HepG2 (cell line): ENCODE measurements at regions not wholly inside any gene's neighbourhood (a gene's known extent, or its start where the extent isn't known, plus 50 kb on each side); places are given as distances from the start of the nearest gene placed in this dataset.

Experiments used
- ATAC-seq: fragments of 200-7000 bp; cut with Tn5 transposase; 3 replicates; pipeline ENCODE4 v1.9.1; 2020; ENCODE audit warnings: mild to moderate bottlenecking, moderate library complexity
- BruUV-seq: library from RNA; stranded (reverse); fragments of 400-500 nt; replicated peaks from 2 replicates; lab custom pipeline; 2021; lab: Mats Ljungman, UMichigan
- CTCF ChIA-PET: fragments of 300-600 bp; formaldehyde crosslinking; extraction: SDS; loops from one replicate; lab custom pipeline; 2021; ENCODE audit warnings: low total read pairs, inconsistent platforms, low intra/inter-chr PET ratio; lab: Yijun Ruan, JAX
- POLR2A ChIA-PET: fragments of 350-600 bp; sonication (Branson Sonifier 250); formaldehyde crosslinking; loops from one replicate; lab custom pipeline; 2020; ENCODE audit warnings: antibody characterized with exemption, inconsistent platforms; lab: Yijun Ruan, JAX
- DNase-seq: peaks from one replicate; pipeline ENCODE4 v3.0.0-alpha.2; 2015; ENCODE audit warnings: low spot score
- FAIRE-seq: peaks from 3 replicates; lab custom pipeline; 2011; peaks lifted over from hg19 to GRCh38; lab: Jason Lieb, UNC
- H2AFZ ChIP-seq: one replicate; pipeline ENCODE4 v1.6.1; 2011; ENCODE audit warnings: low read length, inconsistent platforms
- H3K27ac ChIP-seq: fragments of 300-600 bp; 3 replicates; pipeline ENCODE4 v1.8.0; 2011; ENCODE audit warnings: mixed run types, mild to moderate bottlenecking, mixed read lengths, low read length, inconsistent platforms; ENCODE audit not compliant: insufficient read depth; ENCODE audit errors: extremely low read length
- H3K27me3 ChIP-seq, 2 experiments: fragments of 200-600 bp in 1 of 2; 2 replicates in 1 of 2; 3 replicates in 1 of 2; pipeline versions ENCODE4 v1.6.0 to v1.8.0; 2011; ENCODE audit warnings: low read length in 2 of 2, mild to moderate bottlenecking in 2 of 2, moderate library complexity in 2 of 2, inconsistent platforms in 1 of 2; ENCODE audit not compliant: insufficient read depth in 2 of 2, control insufficient read depth in 1 of 2
- H3K36me3 ChIP-seq, 2 experiments: fragments of 200-600 bp in 1 of 2; replicated peaks in 1 of 2; 2 replicates in 1 of 2; 3 replicates in 1 of 2; pipeline versions ENCODE4 v1.5.1 to v1.8.0; 2011; ENCODE audit warnings: low read length in 2 of 2, inconsistent platforms in 1 of 2; ENCODE audit not compliant: insufficient read depth in 2 of 2, control insufficient read depth in 1 of 2
- H3K4me1 ChIP-seq: 2 replicates; pipeline ENCODE4 v1.5.1; 2012; ENCODE audit warnings: low read length, inconsistent platforms; ENCODE audit not compliant: insufficient read depth
- H3K4me2 ChIP-seq: 2 replicates; pipeline ENCODE4 v1.6.0; 2011; ENCODE audit warnings: low read depth, low read length, inconsistent platforms
- H3K4me3 ChIP-seq, 3 experiments: fragments of 200-600 bp in 1 of 3; sonication (generic), shearing (Covaris generic) in 1 of 3; replicated peaks in 1 of 3; 2 replicates each; pipeline ENCODE4 v1.5.1; 2011 to 2016; ENCODE audit warnings: low read length in 3 of 3, inconsistent platforms in 2 of 3, low read depth in 2 of 3, mild to moderate bottlenecking in 2 of 3, control low read depth in 1 of 3, mixed read lengths in 1 of 3; ENCODE audit not compliant: insufficient read depth in 1 of 3
- H3K79me2 ChIP-seq: one replicate; pipeline ENCODE4 v1.6.1; 2011; ENCODE audit warnings: low read length, inconsistent platforms; ENCODE audit not compliant: insufficient read depth
- H3K9ac ChIP-seq: 2 replicates; pipeline ENCODE4 v1.6.0; 2011; ENCODE audit warnings: mild to moderate bottlenecking, low read depth, low read length, inconsistent platforms; ENCODE audit not compliant: insufficient read depth
- H3K9me3 ChIP-seq: 2 replicates; pipeline ENCODE4 v1.5.1; 2012; ENCODE audit warnings: mild to moderate bottlenecking, low read length
- H4K20me1 ChIP-seq: 2 replicates; pipeline ENCODE4 v1.6.0; 2011; ENCODE audit warnings: inconsistent platforms, mild to moderate bottlenecking, low read length, moderate library complexity; ENCODE audit not compliant: insufficient read depth
- CC2D1A ChIP-seq: sonication (generic); formaldehyde crosslinking; IDR thresholded peaks from 2 replicates; pipeline ENCODE4 v1.8.1; 2023; ENCODE audit warnings: mild to moderate bottlenecking, missing genetic modification reagents
- CHD4 ChIP-seq: fragments of 200-600 bp; sonication (generic); IDR thresholded peaks from 2 replicates; pipeline ENCODE4 v1.7.0; 2017; ENCODE audit warnings: mild to moderate bottlenecking, low read length, borderline replicate concordance
- HIVEP1 ChIP-seq: sonication (generic); formaldehyde crosslinking; IDR thresholded peaks from 2 replicates; pipeline ENCODE4 v1.4.0; 2020; ENCODE audit warnings: mild to moderate bottlenecking, missing genetic modification reagents
- KLF6 ChIP-seq: IDR thresholded peaks from 2 replicates; pipeline ENCODE4 v1.8.0; 2016; ENCODE audit warnings: missing biosample characterization, missing genetic modification reagents
- PHF20 ChIP-seq: sonication (generic); formaldehyde crosslinking; IDR thresholded peaks from 2 replicates; pipeline ENCODE4 v1.5.0; 2020; ENCODE audit warnings: mild to moderate bottlenecking, missing genetic modification reagents
- RFX3 ChIP-seq: IDR thresholded peaks from 2 replicates; pipeline ENCODE4 v1.6.1; 2016; ENCODE audit warnings: missing biosample characterization, missing genetic modification reagents
- THAP11 ChIP-seq: IDR thresholded peaks from 2 replicates; pipeline ENCODE4 v1.6.1; 2016; ENCODE audit warnings: missing biosample characterization, missing genetic modification reagents
- ZNF383 ChIP-seq: sonication (generic); formaldehyde crosslinking; IDR thresholded peaks from 2 replicates; pipeline ENCODE4 v1.4.0; 2020; ENCODE audit warnings: missing genetic modification reagents, mild to moderate bottlenecking, borderline replicate concordance
- ZNF749 ChIP-seq: sonication (generic); formaldehyde crosslinking; IDR thresholded peaks from 2 replicates; pipeline ENCODE4 v1.8.0; 2022; ENCODE audit warnings: mild to moderate bottlenecking, missing genetic modification reagents, moderate library complexity, borderline replicate concordance
- ZNF777 ChIP-seq: sonication (generic); formaldehyde crosslinking; IDR thresholded peaks from 2 replicates; pipeline ENCODE4 v1.4.0; 2020; ENCODE audit warnings: missing genetic modification reagents
- ZSCAN21 ChIP-seq: sonication (generic); formaldehyde crosslinking; IDR thresholded peaks from 2 replicates; pipeline ENCODE4 v1.8.0; 2022; ENCODE audit warnings: mild to moderate bottlenecking, missing genetic modification reagents, moderate library complexity, borderline replicate concordance
- ZSCAN22 ChIP-seq: sonication (generic); formaldehyde crosslinking; IDR thresholded peaks from 2 replicates; pipeline ENCODE4 v1.4.0; 2020; ENCODE audit warnings: mild to moderate bottlenecking, missing genetic modification reagents
- WGBS: methylation state at CpG from one replicate; pipeline ENCODE4 v1.1.6; 2017; ENCODE audit warnings: low lambda C conversion rate; 5-methylcytosine and 5-hydroxymethylcytosine counted together
- in situ Hi-C: cut with HindIII; loops from 2 replicates; pipeline ENCODE4 v1.10.0; 2017; ENCODE audit warnings: low pct_unique_long_range_greater_than_20kb; ENCODE audit not compliant: extremely low pct_ligation_motif_present
- intact Hi-C: fragments of 100-400 bp; cut with micrococcal nuclease; formaldehyde crosslinking; loops from one replicate; pipeline ENCODE4 v1.10.0; 2022; ENCODE audit not compliant: unreplicated experiment
- TF ChIP-seq, protein P1 (sequence below): sonication (generic); formaldehyde crosslinking; IDR thresholded peaks from 2 replicates; pipeline ENCODE4 v1.4.0; 2020; ENCODE audit warnings: mild to moderate bottlenecking, low read depth, missing genetic modification reagents
- TF ChIP-seq, protein P2 (sequence below): sonication (generic); formaldehyde crosslinking; IDR thresholded peaks from 2 replicates; pipeline ENCODE4 v1.5.1; 2020; ENCODE audit warnings: mild to moderate bottlenecking, missing genetic modification reagents, moderate library complexity
- TF ChIP-seq, protein P3 (sequence below): sonication (generic); formaldehyde crosslinking; conservative IDR thresholded peaks from 2 replicates; pipeline ENCODE4 v1.8.1; 2023; ENCODE audit warnings: missing genetic modification reagents

DNA sequence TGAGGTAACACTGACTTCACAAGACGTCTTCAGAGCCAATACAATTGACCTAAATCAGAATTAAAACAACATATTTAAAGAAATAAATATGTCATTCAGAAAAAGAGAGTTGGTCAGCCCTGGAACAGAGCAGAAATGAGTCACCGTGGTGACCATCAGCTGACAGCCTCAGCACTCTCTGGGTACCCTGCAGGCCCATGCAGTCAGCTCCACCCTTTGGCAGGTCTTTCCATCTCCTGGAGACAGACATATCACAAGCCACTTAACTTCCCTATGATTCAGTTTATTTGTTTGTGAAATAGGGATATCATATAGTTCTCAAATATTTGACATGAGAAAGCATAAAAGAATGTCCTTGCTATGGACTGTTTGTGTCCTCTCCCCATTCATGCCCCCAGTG is 151.6 kb upstream of the MEF2C start:
- no TSS peak for BruUV-seq
- H3K4me3 ChIP-seq: no peak overlapping the region
- H3K79me2 ChIP-seq: no peaks in the 10 kb centered on the region
- H3K9me3 ChIP-seq: 0 out of 2 replicates have a peak, but pooled peaks cover 4% of the 10 kb centered on the region
- no peaks in the 10 kb centered on the region for H4K20me1 ChIP-seq
- FAIRE-seq (no peak), ATAC-seq (no peak), DNase-seq (no peak)
- H3K27ac ChIP-seq: no peak overlapping the region
- no peak overlapping the region for H3K4me2 ChIP-seq
- POLR2A ChIA-PET: no interaction called here
- intact Hi-C loops: no loop called here
- H3K36me3 ChIP-seq: no peaks in the 10 kb centered on the region
- no peaks in the 10 kb centered on the region for H3K27me3 ChIP-seq
- 0% methylated on average over 2 of the region's 2 CpGs for WGBS
- no peak for TF ChIP-seq ZNF383
- TF ChIP-seq KLF6 (CRISPR knock-in tag): no peak
- no peak for TF ChIP-seq RFX3
- TF ChIP-seq ZNF777 (CRISPR knock-in tag): no peak
- TF ChIP-seq ZSCAN21 (CRISPR knock-in tag): no peak
- TF ChIP-seq HIVEP1 (CRISPR knock-in tag): no peak
- TF ChIP-seq ZSCAN22 (CRISPR knock-in tag): no peak
- TF ChIP-seq, protein P1, sequence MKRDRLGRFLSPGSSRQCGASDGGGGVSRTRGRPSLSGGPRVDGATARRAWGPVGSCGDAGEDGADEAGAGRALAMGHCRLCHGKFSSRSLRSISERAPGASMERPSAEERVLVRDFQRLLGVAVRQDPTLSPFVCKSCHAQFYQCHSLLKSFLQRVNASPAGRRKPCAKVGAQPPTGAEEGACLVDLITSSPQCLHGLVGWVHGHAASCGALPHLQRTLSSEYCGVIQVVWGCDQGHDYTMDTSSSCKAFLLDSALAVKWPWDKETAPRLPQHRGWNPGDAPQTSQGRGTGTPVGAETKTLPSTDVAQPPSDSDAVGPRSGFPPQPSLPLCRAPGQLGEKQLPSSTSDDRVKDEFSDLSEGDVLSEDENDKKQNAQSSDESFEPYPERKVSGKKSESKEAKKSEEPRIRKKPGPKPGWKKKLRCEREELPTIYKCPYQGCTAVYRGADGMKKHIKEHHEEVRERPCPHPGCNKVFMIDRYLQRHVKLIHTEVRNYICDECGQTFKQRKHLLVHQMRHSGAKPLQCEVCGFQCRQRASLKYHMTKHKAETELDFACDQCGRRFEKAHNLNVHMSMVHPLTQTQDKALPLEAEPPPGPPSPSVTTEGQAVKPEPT: no peak
- no peak overlapping the region for H3K9ac ChIP-seq
- H3K4me1 ChIP-seq: no peaks in the 10 kb centered on the region
- CTCF ChIA-PET: no interaction called here
- in situ Hi-C loops: no loop called here
- no peak overlapping the region for H2AFZ ChIP-seq

DNA sequence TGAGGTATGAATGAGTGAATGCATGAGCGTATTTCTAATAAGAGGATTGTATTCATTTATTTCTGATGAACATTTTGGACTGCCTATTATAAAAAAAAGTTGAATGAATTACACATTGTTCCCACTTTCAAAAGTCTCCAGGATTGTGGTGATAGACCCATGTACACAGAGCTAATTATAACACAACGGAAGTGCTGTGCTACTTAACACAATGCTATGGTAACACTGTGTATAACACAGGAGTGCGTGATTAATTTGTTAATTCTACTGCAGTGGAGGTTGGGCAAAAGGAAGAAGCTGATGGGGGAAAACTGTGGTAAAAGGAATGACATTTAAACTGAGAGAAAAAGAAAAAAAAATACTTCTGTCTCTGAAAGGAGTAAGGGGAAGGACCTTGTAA is 147.8 kb upstream of the MEF2C start:
- in situ Hi-C loops (no loop called here), intact Hi-C loops (no loop called here)
- no TSS peak for BruUV-seq
- Histone ChIP-seq H4K20me1 (no peaks in the 10 kb centered on the region), H3K4me2 (no peak overlapping the region), H3K9ac (no peak overlapping the region), H3K4me3 (no peak overlapping the region), H3K27ac (no peak overlapping the region), H3K36me3 (no peaks in the 10 kb centered on the region), H3K79me2 (no peaks in the 10 kb centered on the region), H3K4me1 (no peaks in the 10 kb centered on the region), H3K9me3 (peaks cover 6% of the 10 kb centered on the region), H3K27me3 (no peaks in the 10 kb centered on the region), H2AFZ (no peak overlapping the region)
- ChIA-PET CTCF (no interaction called here), POLR2A (no interaction called here)
- no peak for DNase-seq
- FAIRE-seq: no peak
- TF ChIP-seq, protein P2, sequence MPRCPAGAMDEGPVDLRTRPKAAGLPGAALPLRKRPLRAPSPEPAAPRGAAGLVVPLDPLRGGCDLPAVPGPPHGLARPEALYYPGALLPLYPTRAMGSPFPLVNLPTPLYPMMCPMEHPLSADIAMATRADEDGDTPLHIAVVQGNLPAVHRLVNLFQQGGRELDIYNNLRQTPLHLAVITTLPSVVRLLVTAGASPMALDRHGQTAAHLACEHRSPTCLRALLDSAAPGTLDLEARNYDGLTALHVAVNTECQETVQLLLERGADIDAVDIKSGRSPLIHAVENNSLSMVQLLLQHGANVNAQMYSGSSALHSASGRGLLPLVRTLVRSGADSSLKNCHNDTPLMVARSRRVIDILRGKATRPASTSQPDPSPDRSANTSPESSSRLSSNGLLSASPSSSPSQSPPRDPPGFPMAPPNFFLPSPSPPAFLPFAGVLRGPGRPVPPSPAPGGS (CRISPR knock-in tag): no peak
- TF ChIP-seq CHD4 (no peak), PHF20 (CRISPR knock-in tag) (no peak), ZNF749 (CRISPR knock-in tag) (no peak), CC2D1A (no peak), THAP11 (no peak)
- TF ChIP-seq, protein P3, sequence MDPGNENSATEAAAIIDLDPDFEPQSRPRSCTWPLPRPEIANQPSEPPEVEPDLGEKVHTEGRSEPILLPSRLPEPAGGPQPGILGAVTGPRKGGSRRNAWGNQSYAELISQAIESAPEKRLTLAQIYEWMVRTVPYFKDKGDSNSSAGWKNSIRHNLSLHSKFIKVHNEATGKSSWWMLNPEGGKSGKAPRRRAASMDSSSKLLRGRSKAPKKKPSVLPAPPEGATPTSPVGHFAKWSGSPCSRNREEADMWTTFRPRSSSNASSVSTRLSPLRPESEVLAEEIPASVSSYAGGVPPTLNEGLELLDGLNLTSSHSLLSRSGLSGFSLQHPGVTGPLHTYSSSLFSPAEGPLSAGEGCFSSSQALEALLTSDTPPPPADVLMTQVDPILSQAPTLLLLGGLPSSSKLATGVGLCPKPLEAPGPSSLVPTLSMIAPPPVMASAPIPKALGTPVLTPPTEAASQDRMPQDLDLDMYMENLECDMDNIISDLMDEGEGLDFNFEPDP (CRISPR knock-in tag): no peak
- under 1% methylated on average over 3 of the region's 3 CpGs for WGBS
- ATAC-seq: no peak
